Upper lobe of left lung (tissue), 6 donors: ENCODE measurements at regions not wholly inside any gene's neighbourhood (a gene's known extent, or its start where the extent isn't known, plus 50 kb on each side); places are given as distances from the start of the nearest gene placed in this dataset.
A peak's percentile ranks its signal among the peaks of the same experiment; 100 is the strongest.
"Not testable (repeated sequence)": the region's sequence is repeated elsewhere in the genome, so short reads cannot be mapped to it uniquely, and the experiment has no call there.

ENCODE experiments used
- ATAC-seq, 2 donors: fragments of 200-7000 bp; cut with Tn5 transposase; one replicate each; pipeline ENCODE4 v1.9.1; 2022; ENCODE audit warnings: mild to moderate bottlenecking in 2 of 2, moderate library complexity in 2 of 2; ENCODE audit not compliant: low FRiP score in 2 of 2
- DNase-seq, 2 donors: peaks; one replicate each; pipeline ENCODE4 v3.0.0-alpha.2; 2019 to 2020
- H3K27ac ChIP-seq, 4 donors: fragments of 200-600 bp; sonication (generic); one replicate each; pipeline ENCODE4 v1.5.1; 2016 to 2019
- H3K27me3 ChIP-seq, 4 donors: fragments of 200-600 bp; sonication (generic); one replicate each; pipeline ENCODE4 v1.5.1; 2017 to 2019
- H3K36me3 ChIP-seq, 4 donors: fragments of 200-600 bp; sonication (generic); one replicate each; pipeline ENCODE4 v1.5.1; 2016 to 2019
- H3K4me1 ChIP-seq, 4 donors: fragments of 200-600 bp; sonication (generic); one replicate each; pipeline ENCODE4 v1.5.1; 2018 to 2019
- H3K4me3 ChIP-seq, 4 donors: fragments of 200-600 bp; sonication (generic); one replicate each; pipeline ENCODE4 v1.5.1; 2017 to 2019; ENCODE audit warnings: mild to moderate bottlenecking in 2 of 4, moderate library complexity in 1 of 4
- H3K9me3 ChIP-seq, 4 donors: fragments of 200-600 bp; sonication (generic); one replicate each; pipeline ENCODE4 v1.5.1; 2018 to 2019
- EP300 ChIP-seq, 4 donors: sonication (generic); formaldehyde crosslinking; IDR thresholded peaks; one replicate each; pipeline ENCODE4 v1.5.1; 2017; ENCODE audit warnings: antibody characterized with exemption in 4 of 4, control low read depth in 2 of 4
- POLR2A ChIP-seq, 4 donors: fragments of 450-650 bp; IDR thresholded peaks; one replicate each; pipeline ENCODE4 v1.5.1; 2016 to 2017; ENCODE audit warnings: antibody characterized with exemption in 4 of 4, mild to moderate bottlenecking in 2 of 4
- POLR2AphosphoS5 ChIP-seq, 2 donors: sonication (generic); formaldehyde crosslinking; IDR thresholded peaks; one replicate each; pipeline ENCODE4 v1.5.1; 2017; ENCODE audit warnings: antibody characterized with exemption in 2 of 2
- WGBS, 2 donors: methylation state at CpG; one replicate each; pipeline ENCODE4 v1.1.5; 2017 to 2018; 5-methylcytosine and 5-hydroxymethylcytosine counted together
- TF ChIP-seq, protein P1 (sequence below), 6 experiments: fragments of 450-650 bp in 4 of 6; fragments of 200-600 bp in 2 of 6; sonication (generic) in 2 of 6; IDR thresholded peaks; one replicate each; pipeline ENCODE4 v1.5.1; 2016 to 2019; ENCODE audit warnings: antibody characterized with exemption in 6 of 6
- donor health status: DM: no; HTN: no; CAD: no; lungs with moderate emphysema.
- donor health status: DM: no; HTN: yes; CAD: no; lungs with severe emphysema.

DNA sequence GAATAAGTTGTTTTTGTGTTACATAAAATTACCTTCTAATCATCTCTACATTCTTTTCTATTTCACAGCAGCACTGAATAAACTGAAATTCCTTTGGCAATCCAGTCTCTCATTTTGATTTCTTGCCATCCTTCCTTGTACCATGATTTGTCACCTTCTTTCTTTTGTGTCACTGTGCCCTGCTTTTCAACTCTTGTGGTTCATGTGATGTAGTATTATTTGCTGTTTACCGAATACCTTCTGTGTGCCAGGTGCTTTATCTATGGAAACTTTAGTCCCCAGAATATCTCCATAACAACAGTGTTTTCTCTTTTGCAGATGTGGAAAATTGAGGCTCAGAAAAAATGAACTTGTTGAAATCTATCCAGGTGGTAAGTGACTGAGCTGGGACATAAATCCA lies 220.3 kb downstream of the STK31 start:
- no peaks in the 10 kb centered on the region for H3K9me3 ChIP-seq
- no peaks in the 10 kb centered on the region for H3K27me3 ChIP-seq
- no peak overlapping the region for H3K4me3 ChIP-seq
- WGBS, 2 donors: 63 to 68% methylated on average over 1 of the region's 1 CpG
- TF ChIP-seq, protein P1, sequence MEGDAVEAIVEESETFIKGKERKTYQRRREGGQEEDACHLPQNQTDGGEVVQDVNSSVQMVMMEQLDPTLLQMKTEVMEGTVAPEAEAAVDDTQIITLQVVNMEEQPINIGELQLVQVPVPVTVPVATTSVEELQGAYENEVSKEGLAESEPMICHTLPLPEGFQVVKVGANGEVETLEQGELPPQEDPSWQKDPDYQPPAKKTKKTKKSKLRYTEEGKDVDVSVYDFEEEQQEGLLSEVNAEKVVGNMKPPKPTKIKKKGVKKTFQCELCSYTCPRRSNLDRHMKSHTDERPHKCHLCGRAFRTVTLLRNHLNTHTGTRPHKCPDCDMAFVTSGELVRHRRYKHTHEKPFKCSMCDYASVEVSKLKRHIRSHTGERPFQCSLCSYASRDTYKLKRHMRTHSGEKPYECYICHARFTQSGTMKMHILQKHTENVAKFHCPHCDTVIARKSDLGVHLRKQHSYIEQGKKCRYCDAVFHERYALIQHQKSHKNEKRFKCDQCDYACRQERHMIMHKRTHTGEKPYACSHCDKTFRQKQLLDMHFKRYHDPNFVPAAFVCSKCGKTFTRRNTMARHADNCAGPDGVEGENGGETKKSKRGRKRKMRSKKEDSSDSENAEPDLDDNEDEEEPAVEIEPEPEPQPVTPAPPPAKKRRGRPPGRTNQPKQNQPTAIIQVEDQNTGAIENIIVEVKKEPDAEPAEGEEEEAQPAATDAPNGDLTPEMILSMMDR (IDR thresholded peaks at IDR 0.05): no peak
- TF ChIP-seq EP300 (IDR thresholded peaks at IDR 0.05) (no peak), POLR2A (IDR thresholded peaks at IDR 0.05) (no peak), POLR2AphosphoS5 (IDR thresholded peaks at IDR 0.05) (no peak)
- no peaks in the 10 kb centered on the region for H3K4me1 ChIP-seq
- no peak for DNase-seq
- H3K36me3 ChIP-seq: no peaks in the 10 kb centered on the region
- ATAC-seq: no peak
- no peak overlapping the region for H3K27ac ChIP-seq

DNA sequence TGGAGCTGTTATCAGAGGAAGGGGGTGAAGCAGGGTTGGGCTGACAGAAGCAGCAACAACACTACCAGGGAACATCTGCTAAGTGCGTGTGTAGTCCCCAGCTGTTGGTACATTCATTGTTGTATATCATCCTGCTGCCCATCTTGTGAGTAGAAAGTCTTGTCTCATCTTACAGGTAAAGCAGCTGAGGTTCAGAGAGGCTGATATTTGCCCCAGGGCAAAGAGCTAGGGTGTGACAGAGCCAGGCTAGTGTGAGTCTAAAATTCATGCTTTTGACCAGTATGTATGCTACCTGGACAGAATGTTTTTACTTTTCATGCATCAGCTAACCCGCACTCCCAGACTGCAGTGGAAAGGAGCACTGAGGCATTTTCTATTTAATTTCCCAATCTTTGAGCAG lies 221.6 kb downstream of the STK31 start:
- no peak overlapping the region for H3K4me3 ChIP-seq
- no peaks in the 10 kb centered on the region for H3K4me1 ChIP-seq
- TF ChIP-seq, protein P1 (IDR thresholded peaks at IDR 0.05): no peak
- TF ChIP-seq POLR2A (IDR thresholded peaks at IDR 0.05) (no peak), EP300 (IDR thresholded peaks at IDR 0.05) (no peak)
- no peaks in the 10 kb centered on the region for H3K36me3 ChIP-seq
- 86 to 98% methylated on average over 2 of the region's 2 CpGs for WGBS, 2 donors
- DNase-seq: no peak
- no peaks in the 10 kb centered on the region for H3K27me3 ChIP-seq
- no peaks in the 10 kb centered on the region for H3K9me3 ChIP-seq
- ATAC-seq: no peak
- H3K27ac ChIP-seq: no peak overlapping the region

DNA sequence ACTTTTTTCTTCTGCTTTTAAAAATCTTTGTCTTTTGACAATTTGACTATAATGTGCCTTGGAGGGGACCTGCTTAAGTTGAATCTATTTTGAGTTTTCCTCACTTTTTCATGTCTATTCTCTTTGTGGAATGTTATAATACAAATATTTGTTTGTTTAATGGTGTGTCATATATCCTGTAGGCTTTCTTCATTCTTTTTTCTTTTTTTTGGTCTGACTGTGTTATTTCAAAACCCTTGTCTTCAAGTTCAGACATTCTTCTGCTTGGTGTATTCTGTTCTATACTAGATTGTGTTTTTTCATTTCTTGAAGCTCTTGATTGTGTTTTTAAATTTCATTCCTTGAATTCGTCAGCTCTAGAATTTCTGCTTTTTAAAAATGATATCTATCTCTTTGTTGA lies 228.2 kb downstream of the STK31 start:
- TF ChIP-seq EP300 (IDR thresholded peaks at IDR 0.05): no peak
- no peak for TF ChIP-seq POLR2AphosphoS5 (IDR thresholded peaks at IDR 0.05)
- TF ChIP-seq, protein P1 (IDR thresholded peaks at IDR 0.05): no peak
- TF ChIP-seq POLR2A (IDR thresholded peaks at IDR 0.05): no peak
- no peak for ATAC-seq
- no peak for DNase-seq
- Histone ChIP-seq H3K36me3 (no peaks in the 10 kb centered on the region), H3K27ac (no peak overlapping the region), H3K4me3 (no peak overlapping the region), H3K4me1 (no peaks in the 10 kb centered on the region), H3K9me3 (no peaks in the 10 kb centered on the region), H3K27me3 (no peaks in the 10 kb centered on the region)
- 85 to 87% methylated on average over 1 of the region's 1 CpG for WGBS, 2 donors

DNA sequence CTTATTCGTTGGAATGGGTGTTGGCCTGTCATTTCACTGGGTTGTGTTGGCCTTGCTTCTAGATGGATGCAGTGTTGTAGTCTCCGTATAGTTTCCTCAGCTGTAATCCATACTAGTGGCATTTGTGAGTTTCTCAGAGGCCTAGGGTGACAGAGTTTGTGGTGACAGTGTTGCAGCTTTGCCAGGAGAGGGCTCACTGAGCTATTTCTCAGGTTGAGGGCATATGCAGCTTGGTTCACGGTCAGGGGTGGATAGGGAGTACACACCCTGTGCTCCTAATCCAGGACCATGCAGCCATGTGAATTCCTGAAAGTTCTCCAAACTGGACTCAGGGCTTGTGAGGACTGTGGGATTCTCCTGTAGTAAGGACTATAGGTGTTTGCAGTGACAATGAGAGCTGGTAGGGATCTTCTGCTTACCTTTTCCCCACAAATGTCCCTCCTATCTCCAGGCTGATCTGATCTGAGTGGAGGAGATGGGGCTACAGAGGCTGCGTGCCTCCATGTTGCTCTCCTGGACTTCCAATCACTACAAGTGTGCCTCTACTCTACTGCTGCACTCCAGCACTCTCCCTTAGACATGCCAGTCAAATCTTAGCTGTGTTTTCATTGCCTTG lies 229.0 kb downstream of the STK31 start:
- H3K36me3 ChIP-seq: no peaks in the 10 kb centered on the region
- no peak for DNase-seq
- TF ChIP-seq POLR2A (IDR thresholded peaks at IDR 0.05): no peak
- TF ChIP-seq, protein P1 (IDR thresholded peaks at IDR 0.05): peak in 2 of 6 experiments; percentile 10 to 19
- WGBS, 2 donors: 31 to 34% methylated on average over 3 to 4 of the region's 4 CpGs
- no peak for ATAC-seq
- H3K27ac ChIP-seq: no peak overlapping the region
- H3K9me3 ChIP-seq: peaks cover 0 to 1% (median 0%) of the 10 kb centered on the region in 4 donors
- H3K4me3 ChIP-seq: no peak overlapping the region
- H3K4me1 ChIP-seq: no peaks in the 10 kb centered on the region
- no peaks in the 10 kb centered on the region for H3K27me3 ChIP-seq

DNA sequence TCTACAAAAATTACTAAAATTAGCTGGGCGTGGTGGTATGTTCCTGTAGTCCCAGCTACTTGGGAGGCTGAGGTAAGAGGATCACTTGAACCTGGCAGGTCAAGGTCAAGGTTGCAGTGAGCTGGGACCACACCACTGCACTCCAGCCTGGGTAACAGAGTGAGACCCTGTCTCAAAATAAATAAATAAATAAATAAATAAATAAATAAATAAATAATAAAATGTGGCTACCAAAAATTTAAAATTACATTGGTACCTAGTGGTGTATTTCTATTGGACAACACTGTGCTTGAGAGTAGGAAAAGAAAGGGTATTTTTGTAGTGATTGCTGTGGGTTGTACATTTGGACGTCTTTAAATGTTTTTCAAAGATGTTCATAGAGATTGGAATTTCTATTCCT lies 229.7 kb downstream of the STK31 start:
- 87% methylated on average over 2 of the region's 2 CpGs for WGBS, 2 donors
- H3K27ac ChIP-seq, H3K36me3 ChIP-seq, H3K4me1 ChIP-seq, DNase-seq, ATAC-seq, H3K9me3 ChIP-seq, H3K4me3 ChIP-seq, H3K27me3 ChIP-seq: not testable (repeated sequence)
